Keratinocyte (primary cell): ENCODE measurements at regions not wholly inside any gene's neighbourhood (a gene's known extent, or its start where the extent isn't known, plus 50 kb on each side); places are given as distances from the start of the nearest gene placed in this dataset.

Experiments
- DNase-seq: peaks from one replicate; pipeline ENCODE4 v3.0.0-alpha.2; 2011; ENCODE audit warnings: low read depth, missing footprints, low spot score
- FAIRE-seq: peaks from 2 replicates; lab custom pipeline; 2011; peaks lifted over from hg19 to GRCh38; lab: Jason Lieb, UNC
- H2AFZ ChIP-seq: 2 replicates; pipeline ENCODE4 v1.6.0; 2012; ENCODE audit warnings: low read length, control low read depth, inconsistent platforms; ENCODE audit not compliant: control insufficient read depth
- H3K27ac ChIP-seq: 2 replicates; pipeline ENCODE4 v1.5.1; 2011; ENCODE audit warnings: low read length; ENCODE audit not compliant: control insufficient read depth, insufficient read depth
- H3K27me3 ChIP-seq: 3 replicates; pipeline ENCODE4 v1.6.0; 2011; ENCODE audit warnings: low read length; ENCODE audit not compliant: control insufficient read depth, insufficient read depth; ENCODE audit errors: extremely low read depth
- H3K36me3 ChIP-seq, 2 experiments: 2 replicates in 1 of 2; 3 replicates in 1 of 2; pipeline ENCODE4 v1.5.1; 2011; ENCODE audit warnings: low read length in 2 of 2, mild to moderate bottlenecking in 1 of 2; ENCODE audit not compliant: control insufficient read depth in 2 of 2, insufficient read depth in 2 of 2; ENCODE audit errors: extremely low read depth in 1 of 2
- H3K4me1 ChIP-seq: 3 replicates; pipeline ENCODE4 v1.5.1; 2011; ENCODE audit warnings: low read length; ENCODE audit not compliant: control insufficient read depth, insufficient read depth; ENCODE audit errors: extremely low read depth
- H3K4me2 ChIP-seq: 3 replicates; pipeline ENCODE4 v1.6.0; 2011; ENCODE audit warnings: low read depth, low read length; ENCODE audit not compliant: control insufficient read depth, insufficient read depth; ENCODE audit errors: extremely low read depth
- H3K4me3 ChIP-seq, 3 experiments: fragments of 200-600 bp in 1 of 3; sonication (generic) in 1 of 3; 2 replicates in 2 of 3; 3 replicates in 1 of 3; pipeline ENCODE4 v1.5.1; 2011 to 2016; ENCODE audit warnings: low read length in 3 of 3, mild to moderate bottlenecking in 3 of 3, control low read depth in 2 of 3, inconsistent platforms in 1 of 3, low read depth in 1 of 3, mixed read lengths in 1 of 3, mixed run types in 1 of 3, moderate library complexity in 1 of 3; ENCODE audit not compliant: control insufficient read depth in 2 of 3, insufficient read depth in 2 of 3; ENCODE audit errors: extremely low read depth in 1 of 3
- H3K79me2 ChIP-seq: 2 replicates; pipeline ENCODE4 v1.6.0; 2012; ENCODE audit warnings: low read length; ENCODE audit not compliant: control insufficient read depth, insufficient read depth
- H3K9ac ChIP-seq: 3 replicates; pipeline ENCODE4 v1.6.0; 2011; ENCODE audit warnings: low read length; ENCODE audit not compliant: control insufficient read depth, insufficient read depth; ENCODE audit errors: extremely low read depth
- H3K9me1 ChIP-seq: 3 replicates; pipeline ENCODE4 v1.6.0; 2011; ENCODE audit warnings: low read length; ENCODE audit not compliant: control insufficient read depth, insufficient read depth; ENCODE audit errors: extremely low read depth
- H3K9me3 ChIP-seq: 2 replicates; pipeline ENCODE4 v1.5.1; 2012; ENCODE audit warnings: low read depth, low read length; ENCODE audit not compliant: control insufficient read depth
- H4K20me1 ChIP-seq: 3 replicates; pipeline ENCODE4 v1.6.0; 2011; ENCODE audit warnings: low read length; ENCODE audit not compliant: control insufficient read depth, insufficient read depth; ENCODE audit errors: extremely low read depth
- EZH2 ChIP-seq: IDR thresholded peaks from one replicate; pipeline ENCODE4 v1.6.1; 2012; ENCODE audit warnings: inconsistent platforms, mild to moderate bottlenecking, low read length, moderate library complexity
- dilution Hi-C: fragments of 300-500 bp; cut with MboI; formaldehyde crosslinking; loops from one replicate; pipeline ENCODE4 v1.7.0; 2020; ENCODE audit warnings: low sequenced_read_pairs; ENCODE audit not compliant: extremely low pct_ligation_motif_present
- TF ChIP-seq, protein P1 (sequence below), 3 experiments: IDR thresholded peaks in 1 of 3; conservative IDR thresholded peaks in 1 of 3; optimal IDR thresholded peaks in 1 of 3; 2 replicates in 2 of 3; 3 replicates in 1 of 3; pipeline versions ENCODE3 to v1.5.1; 2011; ENCODE audit warnings: low read length in 3 of 3, mild to moderate bottlenecking in 3 of 3, moderate library complexity in 2 of 3, control low read depth in 1 of 3, inconsistent platforms in 1 of 3; ENCODE audit not compliant: insufficient read depth in 2 of 3; ENCODE audit errors: extremely low read depth in 1 of 3

DNA sequence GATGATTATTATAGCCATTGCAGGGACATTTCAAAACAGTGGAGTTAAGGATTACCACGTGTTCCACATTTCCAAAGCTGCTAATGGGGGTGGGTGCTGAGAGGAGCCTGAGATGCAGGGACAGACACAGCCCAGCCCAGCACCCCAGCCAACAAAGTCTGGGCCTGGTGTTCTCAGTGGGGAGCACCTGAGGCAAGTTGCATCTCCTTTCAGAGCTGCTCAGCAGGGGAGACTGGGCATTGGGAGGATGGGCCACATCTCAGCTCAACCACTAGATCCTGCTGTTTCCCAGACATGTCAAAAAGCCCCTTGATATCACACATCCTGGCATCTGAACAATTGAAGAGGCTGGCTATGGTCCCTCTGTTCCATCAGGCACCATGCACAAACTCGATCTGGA, 458.0 kb upstream of the KIRREL3 start:
- dilution Hi-C loops = no loop called here
- Histone ChIP-seq H3K4me1 (no peaks in the 10 kb centered on the region), H3K9ac (no peak overlapping the region), H3K4me2 (no peak overlapping the region), H3K36me3 (no peaks in the 10 kb centered on the region), H3K79me2 (no peaks in the 10 kb centered on the region), H4K20me1 (no peaks in the 10 kb centered on the region), H3K27me3 (no peaks in the 10 kb centered on the region), H3K4me3 (no peak overlapping the region), H3K9me3 (peaks cover 2% of the 10 kb centered on the region), H3K27ac (no peak overlapping the region), H2AFZ (no peak overlapping the region), H3K9me1 (no peaks in the 10 kb centered on the region)
- no peak for DNase-seq
- no peak for FAIRE-seq
- TF ChIP-seq, protein P1, sequence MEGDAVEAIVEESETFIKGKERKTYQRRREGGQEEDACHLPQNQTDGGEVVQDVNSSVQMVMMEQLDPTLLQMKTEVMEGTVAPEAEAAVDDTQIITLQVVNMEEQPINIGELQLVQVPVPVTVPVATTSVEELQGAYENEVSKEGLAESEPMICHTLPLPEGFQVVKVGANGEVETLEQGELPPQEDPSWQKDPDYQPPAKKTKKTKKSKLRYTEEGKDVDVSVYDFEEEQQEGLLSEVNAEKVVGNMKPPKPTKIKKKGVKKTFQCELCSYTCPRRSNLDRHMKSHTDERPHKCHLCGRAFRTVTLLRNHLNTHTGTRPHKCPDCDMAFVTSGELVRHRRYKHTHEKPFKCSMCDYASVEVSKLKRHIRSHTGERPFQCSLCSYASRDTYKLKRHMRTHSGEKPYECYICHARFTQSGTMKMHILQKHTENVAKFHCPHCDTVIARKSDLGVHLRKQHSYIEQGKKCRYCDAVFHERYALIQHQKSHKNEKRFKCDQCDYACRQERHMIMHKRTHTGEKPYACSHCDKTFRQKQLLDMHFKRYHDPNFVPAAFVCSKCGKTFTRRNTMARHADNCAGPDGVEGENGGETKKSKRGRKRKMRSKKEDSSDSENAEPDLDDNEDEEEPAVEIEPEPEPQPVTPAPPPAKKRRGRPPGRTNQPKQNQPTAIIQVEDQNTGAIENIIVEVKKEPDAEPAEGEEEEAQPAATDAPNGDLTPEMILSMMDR (optimal IDR thresholded peaks at IDR 0.05 in 1 of 3, IDR thresholded peaks at IDR 0.05 in 1 of 3, conservative IDR thresholded peaks at IDR 0.05 in 1 of 3; ENCODE audit: extremely low read depth in 1 of 3, insufficient read depth in 2 of 3, low read length in 3 of 3) = no peak
- TF ChIP-seq EZH2 = no peak

DNA sequence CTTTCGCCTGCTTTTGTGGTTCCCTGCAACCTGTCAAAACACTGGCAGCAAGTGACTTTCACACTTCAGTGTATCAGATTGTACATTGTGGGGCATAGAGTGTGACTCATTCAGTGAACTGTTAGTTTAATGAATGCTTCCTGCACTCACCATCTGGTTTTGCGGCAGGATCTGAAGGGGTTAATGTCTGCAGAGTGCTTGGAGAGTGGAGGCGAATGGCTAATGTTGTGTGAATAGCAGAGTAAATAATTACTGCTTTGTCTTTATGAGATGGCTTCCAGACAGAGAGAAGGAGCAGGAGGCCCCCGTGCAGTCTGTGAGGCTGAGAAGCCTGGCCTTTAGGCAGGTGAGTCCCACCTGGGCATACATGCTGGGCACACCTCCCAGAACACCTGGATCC, 454.3 kb upstream of the KIRREL3 start:
- Histone ChIP-seq H3K4me1 (no peaks in the 10 kb centered on the region), H3K4me2 (no peak overlapping the region), H3K9me3 (peaks cover 3% of the 10 kb centered on the region), H3K27ac (no peak overlapping the region), H3K36me3 (no peaks in the 10 kb centered on the region), H4K20me1 (no peaks in the 10 kb centered on the region), H2AFZ (no peak overlapping the region), H3K4me3 (no peak overlapping the region), H3K79me2 (no peaks in the 10 kb centered on the region), H3K9ac (no peak overlapping the region), H3K27me3 (no peaks in the 10 kb centered on the region), H3K9me1 (no peaks in the 10 kb centered on the region)
- no peak for TF ChIP-seq EZH2
- TF ChIP-seq, protein P1 (optimal IDR thresholded peaks at IDR 0.05 in 1 of 3, IDR thresholded peaks at IDR 0.05 in 1 of 3, conservative IDR thresholded peaks at IDR 0.05 in 1 of 3; ENCODE audit: extremely low read depth in 1 of 3, insufficient read depth in 2 of 3, low read length in 3 of 3) = no peak
- DNase-seq (no peak), FAIRE-seq (no peak)
- dilution Hi-C loops = no loop called here
